ENCODE measurements at regions not wholly inside any gene's neighbourhood (a gene's known extent, or its start where the extent isn't known, plus 50 kb on each side); places are given as distances from the start of the nearest gene placed in this dataset.
"Not testable (repeated sequence)": the region's sequence is repeated elsewhere in the genome, so short reads cannot be mapped to it uniquely, and the experiment has no call there.

DNA sequence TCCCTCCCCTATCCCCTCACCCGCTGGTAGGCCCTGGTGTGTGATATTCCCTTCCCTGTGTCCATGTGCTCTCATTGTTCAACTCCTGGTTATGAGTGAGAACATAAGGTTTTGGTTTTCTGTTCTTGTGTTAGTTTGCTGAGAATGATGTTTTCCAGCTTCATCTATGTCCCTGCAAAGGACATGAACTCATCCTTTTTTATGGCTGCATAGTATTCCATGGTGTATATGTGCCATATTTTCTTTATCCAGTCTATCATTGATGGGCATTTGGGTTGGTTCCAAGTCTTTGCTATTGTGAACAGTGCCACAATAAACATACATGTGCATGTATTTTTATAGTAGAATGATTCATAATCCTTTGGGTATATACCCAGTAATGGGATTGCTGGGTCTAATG lies 217.8 kb downstream of the TLE3 start:
- TF ChIP-seq CTCF, POLR2A (IDR thresholded peaks at IDR 0.05): not testable (repeated sequence)

Data from thyroid gland (tissue), 4 donors.